ENCODE measurements at regions not wholly inside any gene's neighbourhood (a gene's known extent, or its start where the extent isn't known, plus 50 kb on each side); places are given as distances from the start of the nearest gene placed in this dataset.

DNA sequence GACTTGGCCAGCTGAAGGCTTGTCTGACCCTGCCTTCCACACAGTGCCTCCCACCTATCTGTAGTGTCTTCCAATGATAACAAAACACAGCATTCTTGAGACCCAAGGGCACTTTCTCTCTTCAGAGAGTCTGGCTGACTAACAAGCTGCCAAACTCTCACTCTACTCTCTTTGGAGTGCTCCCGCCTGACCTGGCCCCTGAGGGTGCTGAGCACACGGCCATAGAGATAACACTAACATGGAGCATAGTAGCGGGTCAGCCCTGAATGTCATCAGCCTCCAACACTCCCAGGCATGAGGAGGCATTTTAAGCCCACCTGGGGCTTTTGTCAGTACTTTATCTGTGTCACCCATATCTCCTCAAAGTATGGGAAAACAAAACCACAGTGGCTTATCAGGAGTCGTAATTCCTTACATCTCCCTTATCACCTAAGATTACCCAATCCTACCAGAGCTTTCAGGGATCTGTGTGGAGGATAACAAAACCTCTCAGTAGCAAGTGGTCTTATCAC, 160.3 kb upstream of the TCF4 start:
- no peak for TF ChIP-seq RCOR1 (IDR thresholded peaks at IDR 0.05; ENCODE audit: insufficient replicate concordance, low read length)
- TF ChIP-seq FOS (IDR thresholded peaks at IDR 0.05; ENCODE audit: low read depth, low read length): no peak
- TF ChIP-seq USF2 (IDR thresholded peaks at IDR 0.05; ENCODE audit: low read depth, low read length): no peak
- H3K23ac ChIP-seq (ENCODE audit: low read depth, low read length): no peak overlapping the region
- H3K4ac ChIP-seq (ENCODE audit: low read depth, low read length): peak overlapping the region; percentile 31
- 83% methylated on average over 1 of the region's 4 CpGs; no CpG with 5 or more reads in 1 of the 2 experiments for WGBS, 2 experiments (ENCODE audit: extremely low coverage in 2 of 2, insufficient read length in 1 of 2)
- peak overlapping the region; percentile 49; the same call in 1 of the 2 replicates for H2BK120ac ChIP-seq (ENCODE audit: low read depth, low read length)
- no peaks in the 10 kb centered on the region for H3K9me3 ChIP-seq (ENCODE audit: control insufficient read depth, insufficient read depth, low read length)
- peak overlapping the region; percentile 29; the same call in 1 of the 2 replicates for H3K14ac ChIP-seq (replicated peaks; ENCODE audit: low read depth, low read length)
- peak overlapping the region; percentile 18 for H2BK5ac ChIP-seq (ENCODE audit: low read depth, low read length, poor library complexity, severe bottlenecking)
- no peaks in the 10 kb centered on the region for H3K27me3 ChIP-seq (ENCODE audit: control insufficient read depth, insufficient read depth, low read length)
- peak overlapping the region; percentile 81; the same call in 1 of the 2 replicates for H2AK5ac ChIP-seq (ENCODE audit: low read depth, low read length)
- no peak overlapping the region for H3K4me2 ChIP-seq (ENCODE audit: low read depth, low read length)
- H3K4me1 ChIP-seq (ENCODE audit: control insufficient read depth, insufficient read depth, low read length): peaks cover 3% of the 10 kb centered on the region
- no peak overlapping the region for H3K9ac ChIP-seq (ENCODE audit: low read depth, low read length)
- no peak overlapping the region for H3K18ac ChIP-seq (ENCODE audit: low read depth, low read length)
- no peak overlapping the region for H3K4me3 ChIP-seq (ENCODE audit: insufficient read depth, low read depth, low read length)
- no peak overlapping the region for H3K27ac ChIP-seq (ENCODE audit: insufficient read depth, low read length)
- H3K56ac ChIP-seq (ENCODE audit: extremely low read depth, insufficient read depth, low read length): no peak overlapping the region
- H2AFZ ChIP-seq (replicated peaks; ENCODE audit: low read length, poor library complexity): peak overlapping the region; percentile 45
- ATAC-seq (ENCODE audit: low read depth) (no peak), DNase-seq (no peak)
- dilution Hi-C loops (cut with HindIII; ENCODE audit: low sequenced_read_pairs, unreplicated experiment): no loop called here
- H4K8ac ChIP-seq (ENCODE audit: low read depth in 2 of 2, low read length in 2 of 2): no peak overlapping the region
- no peak overlapping the region for H2AK9ac ChIP-seq (replicated peaks; ENCODE audit: low read depth, low read length, poor library complexity)
- no peak overlapping the region for H4K5ac ChIP-seq (ENCODE audit: low read depth, low read length)
- in situ Hi-C loops (cut with MboI; ENCODE audit: low sequenced_read_pairs): no loop called here
- no peak overlapping the region for H2BK20ac ChIP-seq (ENCODE audit: low read depth, low read length)
- no peaks in the 10 kb centered on the region for H3K79me1 ChIP-seq (ENCODE audit: low read depth in 1 of 2, low read length in 2 of 2)
- intact Hi-C loops (cut with micrococcal nuclease): no loop called here
- H3K36me3 ChIP-seq (ENCODE audit: control insufficient read depth, insufficient read depth, low read length): no peaks in the 10 kb centered on the region
- H4K91ac ChIP-seq (ENCODE audit: insufficient read depth, low read depth, low read length): no peak overlapping the region
- H2BK15ac ChIP-seq (ENCODE audit: low read depth, low read length): 0 out of 3 replicates have a peak overlapping the region, but pooled peaks have one; percentile 36
- ChIA-PET CTCF (no interaction called here), POLR2A (ENCODE audit: unreplicated experiment) (no interaction called here)
- no TSS peak for BruUV-seq (replicated peaks)
- H3K9me1 ChIP-seq (ENCODE audit: insufficient read depth, low read length): no peaks in the 10 kb centered on the region; the same call in 1 of the 2 replicates
- H4K20me1 ChIP-seq (ENCODE audit: insufficient read depth, low read length): no peaks in the 10 kb centered on the region

All from IMR-90 (cell line).